Vagina (tissue), 2 donors: ENCODE measurements at regions not wholly inside any gene's neighbourhood (a gene's known extent, or its start where the extent isn't known, plus 50 kb on each side); places are given as distances from the start of the nearest gene placed in this dataset.

Source experiments
- POLR2A ChIP-seq, 2 donors: fragments of 450-650 bp; IDR thresholded peaks; one replicate each; pipeline ENCODE4 v1.6.1; 2017; ENCODE audit warnings: antibody characterized with exemption in 2 of 2, mild to moderate bottlenecking in 2 of 2, moderate library complexity in 2 of 2
- POLR2AphosphoS5 ChIP-seq, 2 donors: sonication (generic); formaldehyde crosslinking; IDR thresholded peaks; one replicate each; pipeline ENCODE4 v1.9.0; 2017; ENCODE audit warnings: antibody characterized with exemption in 2 of 2, mild to moderate bottlenecking in 2 of 2, low read depth in 1 of 2; ENCODE audit not compliant: insufficient read depth in 1 of 2
- TF ChIP-seq, protein P1 (sequence below), 3 experiments: fragments of 450-650 bp in 2 of 3; fragments of 200-600 bp in 1 of 3; sonication (generic) in 1 of 3; IDR thresholded peaks; one replicate each; pipeline ENCODE4 v1.5.1; 2017 to 2019; ENCODE audit warnings: antibody characterized with exemption in 3 of 3, mild to moderate bottlenecking in 2 of 3, moderate library complexity in 2 of 3

DNA sequence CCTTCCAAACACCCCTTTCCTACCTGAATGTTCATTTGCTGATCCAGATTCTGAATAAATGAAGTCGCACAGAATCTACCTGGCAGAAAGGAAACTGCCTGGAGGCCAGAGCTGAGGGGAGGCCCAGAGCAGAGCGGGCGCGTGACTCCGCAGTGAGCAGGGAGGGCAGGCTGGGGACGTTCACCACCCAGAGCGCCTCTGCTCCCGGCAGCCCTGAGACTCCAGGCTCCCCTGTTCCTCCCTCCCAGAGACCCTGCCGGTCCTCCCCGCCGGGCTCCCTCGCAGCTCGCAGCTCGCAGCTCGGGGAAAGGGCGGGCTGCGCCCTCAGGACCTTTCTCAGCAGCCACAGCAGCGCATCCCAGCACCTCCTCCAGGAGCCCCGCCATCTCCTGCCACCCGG, 176.7 kb upstream of the ZNF32 start:
- TF ChIP-seq, protein P1, sequence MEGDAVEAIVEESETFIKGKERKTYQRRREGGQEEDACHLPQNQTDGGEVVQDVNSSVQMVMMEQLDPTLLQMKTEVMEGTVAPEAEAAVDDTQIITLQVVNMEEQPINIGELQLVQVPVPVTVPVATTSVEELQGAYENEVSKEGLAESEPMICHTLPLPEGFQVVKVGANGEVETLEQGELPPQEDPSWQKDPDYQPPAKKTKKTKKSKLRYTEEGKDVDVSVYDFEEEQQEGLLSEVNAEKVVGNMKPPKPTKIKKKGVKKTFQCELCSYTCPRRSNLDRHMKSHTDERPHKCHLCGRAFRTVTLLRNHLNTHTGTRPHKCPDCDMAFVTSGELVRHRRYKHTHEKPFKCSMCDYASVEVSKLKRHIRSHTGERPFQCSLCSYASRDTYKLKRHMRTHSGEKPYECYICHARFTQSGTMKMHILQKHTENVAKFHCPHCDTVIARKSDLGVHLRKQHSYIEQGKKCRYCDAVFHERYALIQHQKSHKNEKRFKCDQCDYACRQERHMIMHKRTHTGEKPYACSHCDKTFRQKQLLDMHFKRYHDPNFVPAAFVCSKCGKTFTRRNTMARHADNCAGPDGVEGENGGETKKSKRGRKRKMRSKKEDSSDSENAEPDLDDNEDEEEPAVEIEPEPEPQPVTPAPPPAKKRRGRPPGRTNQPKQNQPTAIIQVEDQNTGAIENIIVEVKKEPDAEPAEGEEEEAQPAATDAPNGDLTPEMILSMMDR (IDR thresholded peaks at IDR 0.05) = no peak
- TF ChIP-seq POLR2AphosphoS5 (IDR thresholded peaks at IDR 0.05; ENCODE audit: insufficient read depth in 1 of 2, low read depth in 1 of 2) (no peak), POLR2A (IDR thresholded peaks at IDR 0.05) (no peak)
